Stimulated activated CD4-positive, alpha-beta T cell treated with anti-CD3 and anti-CD28 coated beads, Interleukin-15, amount 100 ng/mL, for 1 hour (primary cell): ENCODE measurements at regions not wholly inside any gene's neighbourhood (a gene's known extent, or its start where the extent isn't known, plus 50 kb on each side); places are given as distances from the start of the nearest gene placed in this dataset.
"Not testable (repeated sequence)": the region's sequence is repeated elsewhere in the genome, so short reads cannot be mapped to it uniquely, and the experiment has no call there.

Experiments used
- DNase-seq, 2 donors: peaks; one replicate each; pipeline ENCODE4 v3.0.0-alpha.2; 2020; ENCODE audit warnings: low read depth in 1 of 2, low spot score in 1 of 2

DNA sequence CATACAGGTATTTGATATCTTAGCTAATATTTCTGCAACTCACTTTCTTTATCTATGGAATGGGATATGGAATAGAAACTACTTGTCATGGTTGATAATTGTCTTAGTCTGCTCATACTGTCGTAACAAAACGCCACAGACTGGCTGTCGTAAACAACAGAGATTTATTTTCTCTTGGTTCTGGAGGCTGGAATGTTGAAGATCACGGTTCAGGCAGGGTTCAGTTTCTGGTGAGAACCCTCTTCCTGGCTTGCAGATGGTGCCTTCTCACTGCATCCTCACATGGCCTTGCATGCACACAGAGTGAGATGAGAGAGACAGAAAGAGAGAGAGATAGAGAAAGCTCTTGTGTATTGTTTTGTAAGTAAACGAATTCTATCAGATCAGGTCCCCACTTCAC, 332.7 kb upstream of the MAGI2 start:
- no peak for DNase-seq

- no peak for DNase-seq
These were observed 332.1 kb upstream of the MAGI2 start for GRCh38 chr7:79785556-79785955.

DNA sequence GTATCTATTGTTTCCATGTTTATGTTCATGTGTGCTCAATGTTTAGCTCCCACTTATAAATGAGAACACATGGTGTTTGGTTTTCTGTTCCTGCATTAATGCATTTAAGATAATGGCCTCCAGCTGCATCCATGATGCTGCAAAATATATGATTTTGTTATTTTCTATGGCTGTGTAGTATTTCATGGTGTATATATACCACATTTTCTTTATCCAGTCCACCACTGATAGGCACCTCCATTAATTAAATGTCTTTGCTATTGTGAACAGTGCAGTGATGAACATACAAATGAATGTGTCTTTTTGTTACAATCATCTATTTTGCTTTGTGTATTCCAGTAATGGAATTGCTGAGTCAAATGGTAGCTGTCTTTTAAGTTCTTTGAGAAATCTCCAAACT, 329.4 kb upstream of the MAGI2 start:
- DNase-seq = no peak

DNA sequence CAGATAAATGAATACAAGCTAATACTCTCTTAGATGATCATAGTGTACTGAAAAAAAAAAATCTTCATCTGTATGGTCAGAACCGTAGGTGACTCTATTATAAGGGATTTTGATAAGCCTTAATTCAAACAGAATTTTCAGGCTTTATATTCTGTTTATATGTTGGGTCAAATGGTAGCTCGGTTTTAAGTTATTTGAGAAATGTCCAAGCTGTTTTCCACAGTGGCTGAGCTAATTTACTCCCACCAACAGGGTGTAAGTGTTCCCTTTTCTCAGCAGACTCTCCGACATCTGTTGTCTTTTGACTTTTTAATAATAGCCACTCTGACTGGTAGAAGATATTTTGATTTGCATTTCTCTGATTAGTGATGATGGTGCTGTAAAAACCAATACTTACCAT, 328.8 kb upstream of the MAGI2 start:
- no peak for DNase-seq

GRCh38 chr7:79781716-79782115, 328.2 kb upstream of the MAGI2 start:
- DNase-seq = no peak

- no peak for DNase-seq
These were observed 325.6 kb upstream of the MAGI2 start for GRCh38 chr7:79778786-79779770.

GRCh38 chr7:79775911-79776310, 322.4 kb upstream of the MAGI2 start:
- no peak for DNase-seq

GRCh38 chr7:79774150-79774549, 320.7 kb upstream of the MAGI2 start:
- DNase-seq = no peak

DNA sequence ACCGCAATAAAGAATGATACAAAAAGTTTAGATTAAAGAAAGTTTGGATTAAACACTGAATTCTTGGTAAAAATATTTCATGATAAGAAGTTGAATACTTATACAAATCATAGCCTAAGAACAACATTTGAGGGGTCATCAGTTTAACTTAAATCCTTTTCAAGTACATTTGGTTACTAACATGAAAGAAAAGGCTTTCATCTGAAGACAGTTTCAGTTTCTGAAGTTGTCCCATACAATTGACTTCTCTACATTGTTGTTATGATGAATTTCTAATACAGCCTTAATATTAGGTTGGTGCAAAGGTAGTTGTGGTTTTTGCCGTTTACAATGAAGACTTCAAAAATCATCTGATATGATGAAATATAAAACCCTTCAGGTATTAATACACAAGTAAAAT, 317.5 kb upstream of the MAGI2 start:
- DNase-seq = no peak

DNA sequence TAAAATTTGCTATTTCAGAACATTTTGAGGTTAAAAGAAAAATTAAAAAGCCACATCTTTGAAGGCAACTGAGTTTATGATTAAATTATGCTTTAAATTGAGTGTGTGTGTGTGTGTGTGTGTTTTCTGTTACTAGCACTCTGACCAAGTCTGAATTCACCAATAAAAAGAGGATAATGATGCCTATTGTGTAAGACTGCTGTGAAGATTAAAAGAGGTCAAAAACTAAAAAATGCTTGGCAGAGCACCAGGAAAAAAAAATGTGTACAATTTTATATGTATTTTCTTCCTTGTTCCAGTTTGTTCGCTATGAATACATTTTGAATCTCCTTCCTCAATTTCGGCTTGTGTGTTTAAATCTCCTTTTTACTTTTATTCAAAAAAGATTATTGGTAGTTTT, 316.6 kb upstream of the MAGI2 start:
- DNase-seq = no peak

GRCh38 chr7:79767876-79768560, 314.6 kb upstream of the MAGI2 start:
- not testable (repeated sequence) for DNase-seq

DNA sequence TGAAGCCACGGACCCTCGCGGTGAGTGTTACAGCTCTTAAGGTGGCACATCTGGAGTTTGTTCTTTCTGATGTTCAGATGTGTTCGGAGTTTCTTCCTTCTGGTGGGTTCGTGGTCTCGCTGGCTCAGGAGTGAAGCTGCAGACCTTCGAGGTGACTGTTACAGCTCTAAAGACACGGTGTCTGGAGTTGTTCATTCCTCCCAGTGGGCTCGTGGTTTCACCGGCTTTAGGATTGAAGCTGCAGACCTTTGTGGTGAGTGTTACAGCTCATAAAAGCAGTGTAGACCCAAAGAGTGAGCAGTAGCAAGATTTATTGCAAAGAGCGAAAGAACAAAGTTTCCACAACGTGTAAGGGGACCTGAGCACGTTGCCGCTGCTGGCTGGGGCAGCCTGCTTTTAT, 313.7 kb upstream of the MAGI2 start:
- DNase-seq = not testable (repeated sequence)

DNA sequence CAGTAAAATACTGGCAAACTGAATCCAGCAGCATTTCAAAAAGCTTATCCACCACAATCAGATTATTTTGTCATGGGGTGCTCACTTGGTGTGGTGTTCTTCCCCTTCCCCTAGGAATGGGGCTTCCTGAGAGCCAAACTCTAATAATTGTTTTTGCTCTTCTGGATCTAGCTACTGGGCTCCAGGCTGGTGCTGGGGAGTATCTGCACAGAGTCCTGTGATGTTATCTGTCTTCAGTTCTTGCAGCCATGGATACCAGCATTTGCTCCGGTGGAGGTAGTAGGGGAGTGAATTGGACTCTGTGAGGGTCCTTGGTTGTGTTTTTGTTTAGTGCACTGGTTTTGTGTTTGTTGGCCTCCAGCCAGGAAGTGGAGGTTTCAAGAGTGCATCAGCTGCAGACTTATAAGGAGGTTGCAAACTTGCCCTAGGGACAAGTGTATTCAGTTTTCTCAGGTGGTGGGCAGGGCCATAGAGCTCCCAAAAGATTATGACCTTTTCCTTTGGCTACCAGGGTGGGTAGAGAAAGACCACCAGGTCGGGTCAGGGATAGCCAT, 308.5 kb upstream of the MAGI2 start:
- no peak for DNase-seq

GRCh38 chr7:79750941-79751340, 297.5 kb upstream of the MAGI2 start:
- DNase-seq = not testable (repeated sequence)

- no peak for DNase-seq
These were observed 296.4 kb upstream of the MAGI2 start for GRCh38 chr7:79749856-79750255.

DNA sequence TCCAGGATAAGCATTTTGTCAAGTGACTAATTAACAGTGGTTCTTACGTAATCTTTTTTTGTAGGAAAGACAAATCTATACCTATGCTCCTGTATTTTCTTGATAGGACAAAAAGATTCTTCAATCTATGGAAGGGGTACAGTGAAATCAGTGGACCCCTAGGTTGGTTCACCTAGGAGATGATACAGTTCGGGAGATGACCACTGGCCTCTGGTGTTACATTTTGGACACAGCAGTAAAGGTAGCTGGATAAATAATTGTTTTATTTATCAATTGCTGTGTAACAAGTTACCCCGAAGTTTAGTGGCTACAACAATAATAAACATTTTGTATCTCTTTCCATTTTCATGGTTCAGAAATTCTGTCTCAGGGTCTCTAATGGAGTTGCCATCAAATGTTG, 288.2 kb upstream of the MAGI2 start:
- no peak for DNase-seq

- no peak for DNase-seq
These were observed 286.6 kb upstream of the MAGI2 start for GRCh38 chr7:79740076-79740475.

DNA sequence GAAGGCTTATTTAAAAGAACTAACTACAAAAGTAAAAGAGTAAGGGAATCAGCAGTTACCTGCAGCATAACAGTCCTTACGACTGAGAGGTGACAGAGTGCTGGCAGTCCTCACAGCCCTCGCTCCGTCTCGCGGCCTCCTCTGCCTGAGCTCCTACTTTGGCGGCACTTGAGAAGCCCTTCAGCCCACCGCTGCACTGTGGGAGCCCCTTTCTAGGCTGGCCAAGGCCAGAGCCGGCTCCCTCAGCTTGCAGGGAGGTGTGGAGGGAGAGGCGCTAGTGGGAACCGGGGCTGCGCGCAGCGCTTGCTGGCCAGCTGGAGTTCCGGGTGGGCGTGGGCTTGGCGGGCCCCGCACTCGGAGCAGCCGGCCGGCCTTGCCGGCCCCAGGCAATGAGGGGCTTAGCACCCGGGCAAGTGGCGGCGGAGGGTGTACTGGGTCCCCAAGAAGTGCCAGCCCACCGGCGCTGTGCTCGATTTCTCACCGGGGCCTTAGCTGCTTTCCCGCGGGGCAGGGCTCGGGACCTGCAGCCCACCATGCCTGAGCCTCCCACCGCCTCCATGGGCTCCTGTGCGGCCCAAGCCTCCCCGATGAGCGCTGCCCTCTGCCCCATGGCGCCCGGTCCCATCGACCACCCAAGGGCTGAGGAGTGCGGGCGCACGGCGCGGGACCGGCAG, 285.7 kb upstream of the MAGI2 start:
- DNase-seq = not testable (repeated sequence)

GRCh38 chr7:79736418-79736817, 283.0 kb upstream of the MAGI2 start:
- no peak for DNase-seq

- no peak for DNase-seq
These were observed 281.5 kb upstream of the MAGI2 start for GRCh38 chr7:79735012-79735411.

GRCh38 chr7:79734181-79734580, 280.7 kb upstream of the MAGI2 start:
- DNase-seq = no peak

- DNase-seq = no peak
These were observed 279.1 kb upstream of the MAGI2 start for GRCh38 chr7:79732535-79732934.
